ENCODE measurements at regions not wholly inside any gene's neighbourhood (a gene's known extent, or its start where the extent isn't known, plus 50 kb on each side); places are given as distances from the start of the nearest gene placed in this dataset.

GRCh38 chr4:175514174-175514573, 297.9 kb downstream of the GPM6A start:
- no peak for DNase-seq (ENCODE audit: low read depth in 2 of 3, low spot score in 2 of 3)

- no peak for DNase-seq (ENCODE audit: low read depth in 2 of 3, low spot score in 2 of 3)
Measured at GRCh38 chr4:175530655-175531054, 281.4 kb downstream of the GPM6A start.

DNA sequence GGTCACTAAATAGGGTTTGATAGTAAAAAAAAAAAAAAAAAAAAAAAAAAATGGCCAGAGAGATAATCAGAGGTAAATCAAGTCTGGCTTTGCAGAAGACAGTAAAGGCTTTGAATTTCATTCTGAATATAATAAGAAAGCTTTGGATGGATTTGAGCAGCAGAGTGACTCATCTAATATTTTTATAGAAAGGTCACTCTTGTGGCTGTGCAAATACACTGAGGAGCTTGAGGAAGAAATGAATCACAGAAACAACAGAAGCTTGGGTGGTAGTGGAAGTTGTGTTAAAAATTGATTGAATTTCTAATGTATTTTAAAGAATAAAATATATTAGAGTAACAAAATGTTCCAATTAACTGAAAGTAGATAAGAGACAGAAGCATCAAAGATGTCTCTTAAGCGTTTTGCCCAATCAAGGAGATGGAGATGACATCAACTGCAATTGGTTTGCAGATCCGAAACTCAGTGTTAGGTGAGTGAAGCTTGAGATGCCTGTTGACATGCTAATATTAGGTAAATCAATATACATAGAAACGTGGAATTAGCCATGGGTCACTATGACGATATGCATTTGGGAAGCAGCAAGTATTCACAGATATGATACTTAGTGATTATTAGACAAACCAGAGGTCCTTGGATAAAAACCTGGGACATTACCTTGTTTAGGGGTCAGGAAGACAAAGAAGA, 280.5 kb downstream of the GPM6A start:
- DNase-seq (ENCODE audit: low read depth in 2 of 3, low spot score in 2 of 3), result no peak

DNA sequence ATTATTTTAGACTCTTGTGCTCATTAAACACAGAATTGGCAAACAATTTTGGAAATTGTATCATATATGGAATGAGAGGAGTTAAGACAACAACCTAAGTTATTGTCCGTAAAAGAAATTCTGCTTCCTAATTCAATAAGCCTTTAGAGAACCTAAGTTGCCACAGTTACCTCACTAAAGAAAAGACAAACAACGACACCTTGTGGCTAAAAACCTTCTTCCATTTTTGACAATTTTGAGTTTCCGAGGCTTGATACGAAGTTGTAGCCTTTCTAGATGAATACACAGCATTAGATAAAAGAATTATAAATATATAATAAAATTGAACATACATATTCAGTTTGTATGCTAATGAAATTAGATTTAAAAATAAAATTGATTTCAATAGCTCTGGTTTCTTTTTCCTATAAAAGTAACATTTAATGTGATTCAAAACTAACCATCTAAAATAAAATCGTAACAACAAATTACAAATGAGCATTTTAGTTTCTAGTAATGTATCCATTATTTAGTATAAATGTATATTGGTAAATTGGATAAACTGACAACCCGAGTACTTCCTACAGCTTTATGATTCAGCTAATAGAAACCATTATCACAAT, 275.1 kb downstream of the GPM6A start:
- peak in 2 of 3 donors; percentile 29 to 76 for DNase-seq (ENCODE audit: low read depth in 2 of 3, low spot score in 2 of 3)

GRCh38 chr4:175539498-175539897, 272.6 kb downstream of the GPM6A start:
- no peak for DNase-seq (ENCODE audit: low read depth in 2 of 3, low spot score in 2 of 3)

- DNase-seq (ENCODE audit: low read depth in 2 of 3, low spot score in 2 of 3), result no peak
Measured at GRCh38 chr4:175540151-175540550, 271.9 kb downstream of the GPM6A start.

DNA sequence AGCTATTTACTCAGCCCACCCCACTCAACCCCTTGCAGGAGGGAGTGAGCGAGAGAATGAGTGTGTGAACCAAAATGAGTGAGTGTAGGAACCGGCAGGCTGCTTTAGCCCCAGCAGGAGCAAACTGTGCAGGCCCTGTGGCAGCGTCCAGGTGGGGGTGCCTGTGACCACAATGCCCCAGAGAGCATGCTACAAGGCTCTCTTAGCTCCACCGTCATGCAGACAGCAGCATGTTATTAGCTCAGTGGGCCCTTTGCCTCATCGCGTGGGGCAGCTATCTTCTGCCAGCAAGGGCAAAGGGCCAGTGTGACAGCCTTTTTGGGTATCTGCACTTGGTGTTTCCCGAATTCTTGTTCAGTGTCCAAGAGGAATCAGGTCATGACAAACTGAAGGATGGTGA, 271.3 kb downstream of the GPM6A start:
- DNase-seq (ENCODE audit: low read depth in 2 of 3, low spot score in 2 of 3), result no peak

DNA sequence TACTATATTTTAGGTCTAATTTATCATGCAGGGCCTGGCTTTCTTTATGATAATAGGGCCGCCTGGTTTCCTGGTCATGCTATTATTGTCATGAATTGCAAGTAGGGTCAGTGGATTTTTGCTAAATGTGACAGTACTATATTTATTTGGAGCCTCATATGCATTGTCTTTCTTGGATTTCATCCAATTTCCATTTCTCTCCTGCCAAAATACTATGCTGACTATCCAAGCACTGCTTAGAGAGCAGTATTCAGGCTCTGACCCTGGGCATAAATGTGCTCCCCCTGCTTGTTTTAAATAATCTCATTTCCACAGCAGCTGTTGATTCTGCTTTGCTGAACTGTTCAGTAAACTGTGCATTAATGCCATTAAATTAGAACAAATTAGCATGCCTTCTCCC, 269.3 kb downstream of the GPM6A start:
- DNase-seq (ENCODE audit: low read depth in 2 of 3, low spot score in 2 of 3), result no peak

DNA sequence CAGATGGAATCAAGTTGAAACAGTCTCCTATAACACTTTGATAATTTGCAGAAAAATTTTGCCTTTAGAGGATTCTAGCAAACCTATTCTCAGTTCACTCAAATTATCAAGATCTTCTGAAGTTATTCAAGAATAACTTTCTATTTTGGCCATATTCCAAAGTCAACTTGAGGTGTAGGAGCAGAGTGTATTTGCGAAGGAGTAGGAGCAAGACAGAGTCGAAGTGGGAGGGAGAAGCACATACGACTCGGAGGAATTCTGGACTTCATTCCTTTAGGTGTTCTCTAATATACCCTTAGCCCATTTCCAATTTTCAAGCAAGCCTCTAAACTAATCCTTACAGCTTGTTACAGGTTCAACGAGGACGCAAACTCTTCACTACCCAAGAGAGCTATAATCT, 252.9 kb downstream of the GPM6A start:
- DNase-seq (ENCODE audit: low read depth in 2 of 3, low spot score in 2 of 3), result no peak

DNA sequence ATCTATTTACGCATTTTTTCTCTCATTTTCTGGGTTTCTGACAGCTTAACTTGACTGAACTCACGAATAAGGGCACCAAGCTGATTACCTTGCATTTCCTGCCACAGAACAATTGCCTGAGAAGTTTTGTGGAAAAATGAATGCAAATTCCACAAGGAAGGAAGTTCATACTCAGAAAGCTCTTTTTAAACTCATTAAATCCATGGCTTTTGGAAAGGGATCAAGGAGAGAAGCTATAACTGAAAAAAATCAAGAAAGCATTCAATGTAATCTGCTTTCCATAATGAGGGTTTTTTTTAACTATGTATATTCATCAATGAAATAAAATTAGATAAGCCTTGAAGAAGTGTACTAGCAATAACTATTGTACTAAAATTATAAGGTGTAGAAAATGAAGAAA, 252.5 kb downstream of the GPM6A start:
- DNase-seq (ENCODE audit: low read depth in 2 of 3, low spot score in 2 of 3), result no peak

GRCh38 chr4:175560604-175561003, 251.5 kb downstream of the GPM6A start:
- peak in 2 of 3 donors; percentile 10 to 36 for DNase-seq (ENCODE audit: low read depth in 2 of 3, low spot score in 2 of 3)

- DNase-seq (ENCODE audit: low read depth in 2 of 3, low spot score in 2 of 3), result no peak
Measured at GRCh38 chr4:175561696-175562095, 250.4 kb downstream of the GPM6A start.

- DNase-seq (ENCODE audit: low read depth in 2 of 3, low spot score in 2 of 3), result no peak
Measured at GRCh38 chr4:175562111-175562510, 250.0 kb downstream of the GPM6A start.

- DNase-seq (ENCODE audit: low read depth in 2 of 3, low spot score in 2 of 3), result no peak
Measured at GRCh38 chr4:175562542-175562941, 249.5 kb downstream of the GPM6A start.
